H1 (cell line): ENCODE measurements at regions not wholly inside any gene's neighbourhood (a gene's known extent, or its start where the extent isn't known, plus 50 kb on each side); places are given as distances from the start of the nearest gene placed in this dataset.

ENCODE experiments used
- KDM4A ChIP-seq: IDR thresholded peaks from one replicate; pipeline ENCODE4 v1.7.1; 2012; ENCODE audit warnings: low read depth, mild to moderate bottlenecking, moderate library complexity, low read length, inconsistent platforms; ENCODE audit not compliant: severe bottlenecking
- TF ChIP-seq, protein P1 (sequence below), 3 experiments: IDR thresholded peaks; 1 replicate in 2 of 3; 2 replicates in 1 of 3; pipeline versions ENCODE4 v1.5.1 to v1.6.1; 2011; ENCODE audit warnings: low read length in 3 of 3, mild to moderate bottlenecking in 3 of 3, inconsistent platforms in 2 of 3, low read depth in 1 of 3, moderate library complexity in 1 of 3; ENCODE audit not compliant: insufficient read depth in 1 of 3; ENCODE audit errors: control extremely low read depth in 1 of 3

DNA sequence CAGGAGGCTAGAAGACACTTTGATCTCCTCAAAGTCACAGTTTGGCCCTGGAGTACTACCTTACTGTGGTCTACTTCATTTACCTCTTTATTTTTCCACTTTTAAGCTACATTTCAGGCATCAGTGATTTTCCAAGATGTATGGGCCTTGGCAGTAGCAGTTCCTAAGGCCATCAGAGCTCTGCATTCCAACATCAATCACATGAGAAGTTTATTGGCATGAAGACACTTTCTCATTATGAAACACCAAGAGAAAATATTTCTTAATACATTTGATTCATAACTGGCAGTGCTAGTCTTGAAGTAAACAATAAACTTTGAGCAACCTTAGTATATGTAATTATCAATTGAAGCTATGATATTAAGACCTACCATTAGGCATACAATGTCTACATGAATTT is 178.1 kb downstream of the IL15 start (continued):
- TF ChIP-seq, protein P1, sequence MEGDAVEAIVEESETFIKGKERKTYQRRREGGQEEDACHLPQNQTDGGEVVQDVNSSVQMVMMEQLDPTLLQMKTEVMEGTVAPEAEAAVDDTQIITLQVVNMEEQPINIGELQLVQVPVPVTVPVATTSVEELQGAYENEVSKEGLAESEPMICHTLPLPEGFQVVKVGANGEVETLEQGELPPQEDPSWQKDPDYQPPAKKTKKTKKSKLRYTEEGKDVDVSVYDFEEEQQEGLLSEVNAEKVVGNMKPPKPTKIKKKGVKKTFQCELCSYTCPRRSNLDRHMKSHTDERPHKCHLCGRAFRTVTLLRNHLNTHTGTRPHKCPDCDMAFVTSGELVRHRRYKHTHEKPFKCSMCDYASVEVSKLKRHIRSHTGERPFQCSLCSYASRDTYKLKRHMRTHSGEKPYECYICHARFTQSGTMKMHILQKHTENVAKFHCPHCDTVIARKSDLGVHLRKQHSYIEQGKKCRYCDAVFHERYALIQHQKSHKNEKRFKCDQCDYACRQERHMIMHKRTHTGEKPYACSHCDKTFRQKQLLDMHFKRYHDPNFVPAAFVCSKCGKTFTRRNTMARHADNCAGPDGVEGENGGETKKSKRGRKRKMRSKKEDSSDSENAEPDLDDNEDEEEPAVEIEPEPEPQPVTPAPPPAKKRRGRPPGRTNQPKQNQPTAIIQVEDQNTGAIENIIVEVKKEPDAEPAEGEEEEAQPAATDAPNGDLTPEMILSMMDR (IDR thresholded peaks at IDR 0.05; ENCODE audit: control extremely low read depth in 1 of 3, insufficient read depth in 1 of 3, low read depth in 1 of 3, low read length in 3 of 3) = no peak
- no peak for TF ChIP-seq KDM4A
- TF ChIP-seq, all 59 proteins: peak for 0
